WI38 (cell line): ENCODE measurements at regions not wholly inside any gene's neighbourhood (a gene's known extent, or its start where the extent isn't known, plus 50 kb on each side); places are given as distances from the start of the nearest gene placed in this dataset.

Experiments
- H3K4me3 ChIP-seq: 2 replicates; pipeline ENCODE4 v1.5.1; 2011; ENCODE audit warnings: low read depth, mild to moderate bottlenecking, control low read depth, low read length
- CTCF ChIP-seq: IDR thresholded peaks from 2 replicates; pipeline ENCODE4 v1.5.1; 2012; ENCODE audit warnings: low read depth, mild to moderate bottlenecking, control low read depth, low read length

DNA sequence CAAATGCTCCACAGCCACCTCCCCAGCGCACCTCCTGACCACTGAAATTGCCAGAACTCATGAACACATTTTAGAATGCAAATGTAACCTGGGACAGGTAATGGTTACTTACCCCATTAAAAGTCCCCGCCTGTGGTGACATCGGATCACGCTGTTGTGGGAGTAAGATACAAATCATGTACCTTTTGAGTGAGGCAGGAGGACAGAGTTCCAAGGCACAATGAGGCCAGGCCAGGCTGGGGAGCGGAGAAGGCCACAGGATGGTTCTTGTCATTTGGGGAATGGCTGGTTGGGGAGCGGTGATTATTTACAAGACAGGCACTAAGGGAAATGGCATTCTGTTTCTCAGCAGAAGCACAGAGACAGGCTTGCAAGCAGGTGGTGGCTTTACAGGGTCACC lies 490.0 kb downstream of the EDEM1 start:
- no peak for TF ChIP-seq CTCF
- no peak overlapping the region for H3K4me3 ChIP-seq

- no peak for TF ChIP-seq CTCF
- H3K4me3 ChIP-seq, result no peak overlapping the region
Measured at GRCh38 chr3:5678248-5678647, 490.7 kb downstream of the EDEM1 start.

GRCh38 chr3:5678844-5679243 lies 491.3 kb downstream of the EDEM1 start:
- TF ChIP-seq CTCF, result no peak
- H3K4me3 ChIP-seq, result no peak overlapping the region

GRCh38 chr3:5687230-5687629 lies 499.7 kb downstream of the EDEM1 start:
- TF ChIP-seq CTCF, result no peak

GRCh38 chr3:5690490-5690889 lies 503.0 kb downstream of the EDEM1 start:
- no peak for TF ChIP-seq CTCF
- H3K4me3 ChIP-seq, result no peak overlapping the region

More at GRCh38 chr3:5687230-5687629, 499.7 kb downstream of the EDEM1 start:
- no peak overlapping the region for H3K4me3 ChIP-seq

- no peak for TF ChIP-seq CTCF
- H3K4me3 ChIP-seq, result no peak overlapping the region
Measured at GRCh38 chr3:5690904-5691532, 503.5 kb downstream of the EDEM1 start.

- H3K4me3 ChIP-seq, result no peak overlapping the region
- TF ChIP-seq CTCF, result no peak
Measured at GRCh38 chr3:5692446-5692845, 504.9 kb downstream of the EDEM1 start.
